Panc1 (cell line): ENCODE measurements at regions not wholly inside any gene's neighbourhood (a gene's known extent, or its start where the extent isn't known, plus 50 kb on each side); places are given as distances from the start of the nearest gene placed in this dataset.

Source experiments
- ATAC-seq: fragments of 200-7000 bp; cut with Tn5 transposase; 2 replicates; pipeline ENCODE4 v1.9.1; 2020; ENCODE audit warnings: mild to moderate bottlenecking, moderate library complexity
- BruUV-seq: library from RNA; stranded (reverse); fragments of 400-500 nt; replicated peaks from 2 replicates; lab custom pipeline; 2021; lab: Mats Ljungman, UMichigan
- CTCF ChIA-PET: fragments of 300-600 bp; sonication (Branson Sonifier 250); formaldehyde crosslinking; loops from one replicate; lab custom pipeline; 2022; ENCODE audit warnings: antibody characterized with exemption; lab: Charles Lee
- POLR2A ChIA-PET: fragments of 300-600 bp; sonication (Branson Sonifier 250); formaldehyde crosslinking; loops from one replicate; lab custom pipeline; 2022; ENCODE audit warnings: antibody characterized with exemption; lab: Charles Lee
- DNase-seq: peaks from one replicate; pipeline ENCODE4 v3.0.0-alpha.2; 2010; ENCODE audit warnings: low read depth, low spot score
- H3K27ac ChIP-seq: 2 replicates; pipeline ENCODE4 v1.5.1; 2011; ENCODE audit warnings: mild to moderate bottlenecking, low read length, inconsistent platforms
- H3K27me3 ChIP-seq: fragments of 200-500 bp; sonication (Bioruptor generic); 2 replicates; pipeline ENCODE4 v1.6.0; 2014; ENCODE audit warnings: low read length, inconsistent platforms; ENCODE audit not compliant: control insufficient read depth, insufficient read depth
- H3K36me3 ChIP-seq: fragments of 200-500 bp; sonication (Bioruptor generic); 2 replicates; pipeline ENCODE4 v1.5.1; 2014; ENCODE audit warnings: inconsistent platforms, mild to moderate bottlenecking, low read length, moderate library complexity; ENCODE audit not compliant: control insufficient read depth, insufficient read depth
- H3K4me1 ChIP-seq: 2 replicates; pipeline ENCODE4 v1.5.1; 2011; ENCODE audit warnings: inconsistent platforms, mild to moderate bottlenecking, low read length, moderate library complexity; ENCODE audit not compliant: control insufficient read depth, insufficient read depth
- H3K4me3 ChIP-seq, 2 experiments: 2 replicates each; pipeline ENCODE4 v1.5.1; 2011 to 2012; ENCODE audit warnings: low read depth in 2 of 2, low read length in 2 of 2, mild to moderate bottlenecking in 2 of 2, inconsistent platforms in 1 of 2, moderate library complexity in 1 of 2
- H3K9me3 ChIP-seq: fragments of 200-500 bp; sonication (Bioruptor generic); 2 replicates; pipeline ENCODE4 v1.5.1; 2014; ENCODE audit warnings: low read depth, mild to moderate bottlenecking, inconsistent platforms, low read length, moderate library complexity; ENCODE audit not compliant: control insufficient read depth, insufficient read depth
- CTCF ChIP-seq: fragments of 450-650 bp; IDR thresholded peaks from 2 replicates; pipeline ENCODE4 v1.5.1; 2017; ENCODE audit warnings: mild to moderate bottlenecking
- POLR2AphosphoS5 ChIP-seq: IDR thresholded peaks from 2 replicates; pipeline ENCODE4 v1.6.1; 2012; ENCODE audit warnings: mild to moderate bottlenecking, low read depth, low read length, moderate library complexity
- REST ChIP-seq, 2 experiments: IDR thresholded peaks; 2 replicates each; pipeline ENCODE4 v1.6.1; 2011 to 2012; ENCODE audit warnings: low read depth in 2 of 2, control low read depth in 1 of 2, low read length in 1 of 2, mild to moderate bottlenecking in 1 of 2, moderate library complexity in 1 of 2; ENCODE audit not compliant: insufficient read depth in 1 of 2
- SIN3A ChIP-seq: IDR thresholded peaks from 2 replicates; pipeline ENCODE4 v1.6.1; 2012; ENCODE audit warnings: low read depth, mild to moderate bottlenecking, low read length, moderate library complexity, borderline replicate concordance; ENCODE audit not compliant: insufficient read depth
- TCF7L2 ChIP-seq: IDR thresholded peaks from 2 replicates; pipeline ENCODE4 v1.6.1; 2011; ENCODE audit warnings: mild to moderate bottlenecking, low read depth, low read length, inconsistent platforms
- in situ Hi-C: cut with HindIII; loops from 2 replicates; pipeline ENCODE4 v1.10.0; 2016; ENCODE audit warnings: low sequenced_read_pairs, low pct_unique_long_range_greater_than_20kb
- intact Hi-C: fragments of 100-400 bp; cut with micrococcal nuclease; formaldehyde crosslinking; loops from one replicate; pipeline ENCODE4 v1.10.0; 2022; ENCODE audit not compliant: unreplicated experiment

- POLR2A ChIA-PET: no interaction called here
- 0 out of 2 replicates have a peak, but pooled peaks cover 3% of the 10 kb centered on the region for H3K27me3 ChIP-seq
- TF ChIP-seq REST (IDR thresholded peaks at IDR 0.05; ENCODE audit: insufficient read depth in 1 of 2, low read depth in 2 of 2, low read length in 1 of 2): no peak
- no peak for TF ChIP-seq TCF7L2
- no peak for TF ChIP-seq SIN3A
- TF ChIP-seq CTCF: no peak
- no peak for TF ChIP-seq POLR2AphosphoS5
- no peaks in the 10 kb centered on the region for H3K9me3 ChIP-seq
- BruUV-seq: no TSS peak
- CTCF ChIA-PET: no interaction called here
- in situ Hi-C loops: no loop called here
- H3K36me3 ChIP-seq: no peaks in the 10 kb centered on the region
- ATAC-seq: peak; percentile 64
- H3K27ac ChIP-seq: no peak overlapping the region
- H3K4me3 ChIP-seq: no peak overlapping the region
- DNase-seq: no peak
- intact Hi-C loops: loop anchor here (2.0 to 10.0 kb wide), 2 partner anchors 228 to 240 kb away; no protein-coding TSS in a partner anchor
- H3K4me1 ChIP-seq: peaks cover 3% of the 10 kb centered on the region; the same call in 1 of the 2 replicates
Observed at GRCh38 chr17:77772899-77773358, 185.6 kb upstream of the TNRC6C start.

- in situ Hi-C loops: no loop called here
- Histone ChIP-seq H3K9me3 (no peaks in the 10 kb centered on the region), H3K27ac (no peak overlapping the region), H3K4me1 (peaks cover 4% of the 10 kb centered on the region; the same call in 1 of the 2 replicates), H3K36me3 (no peaks in the 10 kb centered on the region), H3K27me3 (no peaks in the 10 kb centered on the region), H3K4me3 (no peak overlapping the region)
- no TSS peak for BruUV-seq
- intact Hi-C loops: loop anchor here (10.0 kb wide), 1 partner anchor 229 kb away; no protein-coding TSS in a partner anchor
- ATAC-seq (no peak), DNase-seq (no peak)
- POLR2A ChIA-PET: no interaction called here
- TF ChIP-seq TCF7L2: no peak
- CTCF ChIA-PET: no interaction called here
Observed at GRCh38 chr17:77774182-77774581, 184.3 kb upstream of the TNRC6C start.

GRCh38 chr17:77778636-77779489 is 179.6 kb upstream of the TNRC6C start:
- H3K9me3 ChIP-seq: no peaks in the 10 kb centered on the region
- intact Hi-C loops (loop anchor here (10.0 kb wide), 1 partner anchor 234 kb away; no protein-coding TSS in a partner anchor), in situ Hi-C loops (no loop called here)
- TF ChIP-seq SIN3A: no peak
- TF ChIP-seq TCF7L2: no peak
- no peak for TF ChIP-seq REST (IDR thresholded peaks at IDR 0.05; ENCODE audit: insufficient read depth in 1 of 2, low read depth in 2 of 2, low read length in 1 of 2)
- TF ChIP-seq POLR2AphosphoS5: no peak
- TF ChIP-seq CTCF: no peak
- POLR2A ChIA-PET: no interaction called here
- peaks cover 14% of the 10 kb centered on the region for H3K4me1 ChIP-seq
- H3K27ac ChIP-seq: no peak overlapping the region
- BruUV-seq: no TSS peak
- H3K27me3 ChIP-seq: no peaks in the 10 kb centered on the region
- CTCF ChIA-PET: no interaction called here
- ATAC-seq (peak; percentile 41), DNase-seq (no peak)
- no peaks in the 10 kb centered on the region for H3K36me3 ChIP-seq
- no peak overlapping the region for H3K4me3 ChIP-seq
